GM21717 (cell line): ENCODE measurements at regions not wholly inside any gene's neighbourhood (a gene's known extent, or its start where the extent isn't known, plus 50 kb on each side); places are given as distances from the start of the nearest gene placed in this dataset.

Experiments used
- ATAC-seq: cut with Tn5 transposase; IDR thresholded peaks from one replicate; pipeline ENCODE4 v1.9.1; 2021; ENCODE audit warnings: mild to moderate bottlenecking, moderate library complexity; ENCODE audit not compliant: unreplicated experiment

- ATAC-seq: no peak
These were observed 500.1 kb upstream of the VRK2 start for GRCh38 chr2:57546478-57546877.

GRCh38 chr2:57549642-57550102, 496.9 kb upstream of the VRK2 start:
- ATAC-seq: peak; percentile 64

DNA sequence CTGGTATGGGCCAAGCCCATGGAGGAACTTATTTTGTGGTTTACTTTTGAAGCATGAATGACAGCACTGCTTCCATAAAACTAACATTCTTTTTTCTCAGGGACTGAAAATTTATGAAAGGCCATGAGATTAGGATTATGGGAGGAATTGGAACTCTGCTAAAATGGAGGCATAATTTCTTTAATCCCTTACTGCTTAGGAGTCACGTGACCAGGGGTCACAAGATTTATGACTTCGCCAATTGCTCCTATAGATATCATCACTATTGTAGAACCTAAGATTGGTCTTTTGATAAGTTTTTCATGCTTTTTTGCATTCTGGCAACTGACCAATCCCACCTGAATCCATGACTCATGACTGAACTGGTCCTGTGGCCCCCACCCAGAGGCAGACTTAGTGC, 495.7 kb upstream of the VRK2 start:
- ATAC-seq: no peak

DNA sequence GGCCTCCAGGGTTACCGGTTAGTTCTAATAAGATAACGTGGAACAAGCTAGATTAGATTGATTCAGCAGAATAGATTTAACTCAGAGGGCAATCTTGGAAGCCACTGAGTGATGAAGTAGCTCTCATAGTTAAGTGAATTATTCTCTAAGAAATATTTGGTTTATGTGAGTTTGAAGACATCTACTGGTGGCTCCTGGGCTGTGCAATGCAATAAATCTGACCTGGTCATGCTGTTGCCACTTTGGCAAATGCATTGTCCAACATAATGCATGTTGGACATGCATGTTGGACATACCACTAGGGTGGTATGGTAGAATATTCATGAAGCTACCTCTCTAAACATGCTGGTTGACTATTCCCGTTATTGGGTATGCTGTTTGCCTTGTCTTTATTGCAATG, 493.7 kb upstream of the VRK2 start:
- ATAC-seq: no peak

DNA sequence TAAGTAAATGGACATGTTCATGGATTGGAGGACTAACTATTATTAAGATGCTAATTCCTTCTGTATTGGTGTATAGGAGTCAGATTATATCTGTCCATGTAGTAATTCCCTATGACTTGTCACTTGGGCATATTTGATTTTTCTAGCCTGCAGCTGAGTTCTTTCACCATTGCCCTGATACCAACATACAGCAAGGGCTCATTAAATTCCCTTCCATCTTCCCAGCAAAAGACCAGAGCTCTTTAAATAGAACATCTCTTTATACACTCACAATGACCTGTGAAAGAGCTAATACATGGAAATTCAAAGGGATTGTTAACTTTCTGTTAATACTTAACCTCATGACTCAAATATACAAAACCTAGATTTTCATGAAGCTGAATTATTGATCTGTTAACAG, 492.3 kb upstream of the VRK2 start:
- no peak for ATAC-seq

DNA sequence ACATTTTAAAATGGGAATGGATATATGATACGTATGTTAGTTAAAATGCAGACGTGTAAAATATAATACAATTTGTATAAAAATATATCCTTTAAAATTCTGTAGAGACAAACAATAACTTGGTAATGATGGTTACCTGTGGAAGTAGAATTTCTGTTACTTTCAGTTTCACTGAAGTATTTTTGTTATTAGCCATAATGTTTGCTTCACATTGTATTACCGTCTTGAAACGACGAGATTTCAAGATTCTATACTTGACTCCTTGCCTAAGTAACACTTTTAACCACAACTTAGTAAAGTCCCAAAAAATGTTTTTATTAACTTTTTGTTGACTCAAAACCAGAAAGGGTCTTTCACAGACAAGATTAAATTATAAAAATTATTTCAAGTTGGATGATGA, 488.3 kb upstream of the VRK2 start:
- no peak for ATAC-seq

DNA sequence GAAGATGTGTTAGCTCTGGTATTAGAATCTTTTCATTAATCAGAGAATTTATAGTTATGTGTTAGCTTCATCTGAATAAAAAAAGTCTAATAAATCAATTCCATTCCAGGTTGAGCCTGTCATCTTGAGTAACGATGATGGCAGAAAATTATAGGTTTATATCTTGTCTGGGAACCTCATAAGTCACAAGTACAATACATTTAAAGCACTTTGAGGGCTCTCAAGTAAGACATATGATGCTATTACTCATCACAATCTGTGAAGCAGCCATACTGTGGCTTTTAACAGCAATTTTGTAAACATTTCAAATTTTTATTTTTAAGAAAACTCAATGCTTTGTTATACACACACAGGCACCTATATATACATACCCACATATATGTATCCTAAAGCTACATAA, 484.1 kb upstream of the VRK2 start:
- no peak for ATAC-seq

DNA sequence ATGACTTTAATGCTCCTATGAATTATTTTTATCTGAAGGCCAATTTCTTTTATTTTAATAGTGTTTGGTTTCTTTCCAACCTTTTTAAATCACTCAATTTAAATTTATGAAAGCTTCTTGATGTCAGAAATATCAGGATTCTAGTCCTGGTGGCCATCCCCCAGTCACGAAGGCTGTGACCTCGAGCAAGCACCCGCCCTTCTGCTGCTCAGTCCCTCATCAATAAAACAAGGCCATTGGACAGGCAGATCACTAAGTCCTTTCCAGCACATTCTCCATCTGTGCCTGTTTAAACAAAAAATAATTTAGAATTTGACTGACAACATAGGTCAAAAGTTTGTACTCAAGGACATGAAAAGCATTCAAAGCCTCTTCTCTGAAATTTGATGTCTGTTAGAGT, 483.6 kb upstream of the VRK2 start:
- no peak for ATAC-seq

GRCh38 chr2:57567245-57567644, 479.4 kb upstream of the VRK2 start:
- ATAC-seq: no peak

DNA sequence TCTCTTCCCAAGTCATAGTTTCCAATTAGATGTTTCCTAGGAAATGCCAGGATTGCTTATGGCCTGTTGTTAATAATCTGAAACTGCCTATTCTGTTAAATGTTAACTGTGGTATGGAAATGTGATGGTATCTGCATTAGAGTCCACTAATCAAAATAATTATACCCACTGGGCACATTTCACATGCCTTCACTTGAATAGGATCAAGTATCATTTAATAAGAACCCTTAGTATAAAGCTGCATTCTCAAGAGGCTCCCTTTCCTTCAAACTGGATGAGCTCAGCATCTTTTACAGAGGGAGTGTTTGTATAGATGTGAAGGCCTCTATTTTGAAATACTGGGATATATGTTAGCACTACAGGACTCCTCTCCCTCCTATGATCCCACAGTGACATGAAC, 477.2 kb upstream of the VRK2 start:
- no peak for ATAC-seq

GRCh38 chr2:57570961-57571360, 475.6 kb upstream of the VRK2 start:
- no peak for ATAC-seq

- ATAC-seq: no peak
These were observed 470.8 kb upstream of the VRK2 start for GRCh38 chr2:57575700-57576268.

DNA sequence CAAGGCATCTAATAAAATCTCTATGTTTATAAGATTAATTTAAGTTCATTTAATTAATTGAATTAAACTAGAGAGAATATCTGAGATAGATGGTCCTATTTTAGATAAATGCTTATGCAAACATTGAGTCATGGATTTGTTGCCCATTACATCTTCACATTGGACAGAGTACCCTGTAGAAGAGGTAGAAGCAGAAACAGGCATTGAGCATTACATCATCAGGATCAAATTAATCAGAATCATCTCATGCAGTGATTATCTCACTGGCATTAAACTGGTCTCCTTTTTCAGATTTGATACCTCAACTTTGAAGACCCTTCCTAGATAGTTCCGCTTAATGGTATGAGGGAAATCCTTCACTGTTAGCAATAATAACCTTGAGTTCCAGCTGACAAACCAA, 469.6 kb upstream of the VRK2 start:
- ATAC-seq: no peak

DNA sequence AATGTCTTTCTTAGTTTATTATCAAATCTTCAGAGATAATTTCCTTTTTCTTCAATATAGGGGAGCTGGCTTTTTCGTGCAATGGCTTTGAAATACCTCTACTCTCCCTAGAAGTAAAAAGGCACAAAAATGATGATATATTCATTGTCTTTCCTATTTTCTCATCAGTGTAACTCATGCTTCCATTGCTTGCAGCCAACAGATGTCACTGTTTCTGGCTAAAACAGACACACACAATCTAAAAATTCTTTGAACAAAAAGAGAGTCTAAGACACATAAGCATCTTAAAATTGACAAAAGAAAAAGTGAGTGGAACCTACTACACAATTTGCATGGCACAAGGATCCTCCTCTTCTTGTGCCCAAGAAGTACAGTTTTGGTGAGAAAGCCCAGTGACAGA, 448.7 kb upstream of the VRK2 start:
- no peak for ATAC-seq

DNA sequence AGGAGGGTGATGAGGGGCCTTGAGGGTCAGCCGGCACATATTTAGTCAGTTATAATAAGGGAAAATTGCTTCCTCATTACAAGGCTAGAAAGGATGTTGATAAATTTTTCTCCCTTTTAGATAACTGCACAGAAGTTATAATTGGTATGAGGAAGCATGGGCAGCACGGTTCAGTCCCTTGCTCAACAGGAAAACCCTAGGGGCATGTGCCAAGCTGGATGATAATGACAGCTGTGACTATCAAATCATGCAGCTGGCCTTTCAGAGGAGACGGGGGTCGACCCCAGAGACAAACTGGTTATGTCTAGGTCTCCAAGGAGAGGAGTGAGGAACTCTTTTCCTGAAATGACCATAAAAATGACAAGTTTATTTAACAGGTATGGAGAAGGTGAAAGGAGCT, 448.1 kb upstream of the VRK2 start:
- ATAC-seq: no peak

DNA sequence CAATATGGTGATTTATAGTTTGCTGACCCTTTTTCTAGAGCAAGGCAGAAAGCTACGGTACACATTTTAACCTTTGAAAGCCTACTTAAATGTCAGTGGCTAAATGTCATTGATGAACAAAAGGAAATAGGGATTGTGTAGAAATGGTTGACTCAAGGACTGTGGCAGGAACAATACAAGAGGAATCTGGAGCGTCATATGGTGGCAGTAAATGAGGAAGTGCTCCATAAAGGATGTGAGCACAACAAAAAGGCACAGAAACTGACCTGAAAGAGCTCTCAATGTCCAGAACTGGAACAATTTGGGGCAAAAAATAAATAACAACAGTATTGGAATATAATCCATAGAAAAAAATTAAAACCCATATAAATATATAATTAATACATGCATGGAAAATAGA, 443.9 kb upstream of the VRK2 start:
- no peak for ATAC-seq

- ATAC-seq: no peak
These were observed 431.6 kb upstream of the VRK2 start for GRCh38 chr2:57614988-57615387.

GRCh38 chr2:57615855-57616556, 430.6 kb upstream of the VRK2 start:
- no peak for ATAC-seq

DNA sequence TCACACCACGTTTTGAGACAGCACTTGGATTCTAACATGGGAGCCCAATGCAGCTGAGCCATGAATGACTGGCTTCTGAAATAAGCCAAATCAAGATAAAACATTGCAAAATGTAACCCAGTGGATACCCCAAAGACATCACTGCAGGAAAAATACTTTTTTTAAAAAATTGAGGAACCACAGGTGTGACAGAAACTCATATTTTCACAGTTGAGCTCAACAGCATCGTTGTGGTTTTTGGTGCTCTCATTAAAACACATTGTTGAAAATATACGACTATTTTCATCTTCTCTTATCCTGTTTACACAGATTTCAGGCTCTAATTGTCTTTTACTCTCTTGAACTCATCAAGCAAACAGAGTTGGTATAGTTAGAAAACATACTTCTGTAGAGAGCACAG, 429.3 kb upstream of the VRK2 start:
- no peak for ATAC-seq

GRCh38 chr2:57621122-57621663, 425.4 kb upstream of the VRK2 start:
- no peak for ATAC-seq

DNA sequence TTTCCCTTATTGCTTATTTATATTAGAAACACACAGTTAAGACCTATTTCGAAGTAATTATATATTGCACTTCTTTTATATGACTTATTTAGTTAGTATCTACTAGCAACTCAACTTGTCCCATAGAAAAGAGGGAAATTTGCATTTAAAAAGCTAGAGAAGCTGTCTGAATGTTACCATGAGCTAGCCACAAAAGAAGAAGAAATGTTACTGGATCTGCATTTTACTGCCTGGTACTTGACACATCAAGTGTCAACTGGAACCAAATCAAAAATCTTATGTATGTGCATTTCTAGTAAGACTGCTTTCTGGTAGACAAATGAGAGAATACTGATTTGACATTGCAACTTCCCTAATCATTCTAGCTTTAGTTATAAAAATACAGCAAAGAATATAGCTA, 424.6 kb upstream of the VRK2 start:
- no peak for ATAC-seq

- ATAC-seq: no peak
These were observed 390.4 kb upstream of the VRK2 start for GRCh38 chr2:57656198-57656597.

GRCh38 chr2:57669570-57669969, 377.0 kb upstream of the VRK2 start:
- ATAC-seq: no peak
